Panc1 (cell line): ENCODE measurements at regions not wholly inside any gene's neighbourhood (a gene's known extent, or its start where the extent isn't known, plus 50 kb on each side); places are given as distances from the start of the nearest gene placed in this dataset.
"Not testable (repeated sequence)": the region's sequence is repeated elsewhere in the genome, so short reads cannot be mapped to it uniquely, and the experiment has no call there.

Source experiments
- ATAC-seq: fragments of 200-7000 bp; cut with Tn5 transposase; 2 replicates; pipeline ENCODE4 v1.9.1; 2020; ENCODE audit warnings: mild to moderate bottlenecking, moderate library complexity
- BruUV-seq: library from RNA; stranded (reverse); fragments of 400-500 nt; replicated peaks from 2 replicates; lab custom pipeline; 2021; lab: Mats Ljungman, UMichigan
- CTCF ChIA-PET: fragments of 300-600 bp; sonication (Branson Sonifier 250); formaldehyde crosslinking; loops from one replicate; lab custom pipeline; 2022; ENCODE audit warnings: antibody characterized with exemption; lab: Charles Lee
- POLR2A ChIA-PET: fragments of 300-600 bp; sonication (Branson Sonifier 250); formaldehyde crosslinking; loops from one replicate; lab custom pipeline; 2022; ENCODE audit warnings: antibody characterized with exemption; lab: Charles Lee
- DNase-seq: peaks from one replicate; pipeline ENCODE4 v3.0.0-alpha.2; 2010; ENCODE audit warnings: low read depth, low spot score
- H3K27ac ChIP-seq: 2 replicates; pipeline ENCODE4 v1.5.1; 2011; ENCODE audit warnings: mild to moderate bottlenecking, low read length, inconsistent platforms
- H3K27me3 ChIP-seq: fragments of 200-500 bp; sonication (Bioruptor generic); 2 replicates; pipeline ENCODE4 v1.6.0; 2014; ENCODE audit warnings: low read length, inconsistent platforms; ENCODE audit not compliant: control insufficient read depth, insufficient read depth
- H3K36me3 ChIP-seq: fragments of 200-500 bp; sonication (Bioruptor generic); 2 replicates; pipeline ENCODE4 v1.5.1; 2014; ENCODE audit warnings: inconsistent platforms, mild to moderate bottlenecking, low read length, moderate library complexity; ENCODE audit not compliant: control insufficient read depth, insufficient read depth
- H3K4me1 ChIP-seq: 2 replicates; pipeline ENCODE4 v1.5.1; 2011; ENCODE audit warnings: inconsistent platforms, mild to moderate bottlenecking, low read length, moderate library complexity; ENCODE audit not compliant: control insufficient read depth, insufficient read depth
- H3K4me3 ChIP-seq, 2 experiments: 2 replicates each; pipeline ENCODE4 v1.5.1; 2011 to 2012; ENCODE audit warnings: low read depth in 2 of 2, low read length in 2 of 2, mild to moderate bottlenecking in 2 of 2, inconsistent platforms in 1 of 2, moderate library complexity in 1 of 2
- H3K9me3 ChIP-seq: fragments of 200-500 bp; sonication (Bioruptor generic); 2 replicates; pipeline ENCODE4 v1.5.1; 2014; ENCODE audit warnings: low read depth, mild to moderate bottlenecking, inconsistent platforms, low read length, moderate library complexity; ENCODE audit not compliant: control insufficient read depth, insufficient read depth
- POLR2AphosphoS5 ChIP-seq: IDR thresholded peaks from 2 replicates; pipeline ENCODE4 v1.6.1; 2012; ENCODE audit warnings: mild to moderate bottlenecking, low read depth, low read length, moderate library complexity
- SIN3A ChIP-seq: IDR thresholded peaks from 2 replicates; pipeline ENCODE4 v1.6.1; 2012; ENCODE audit warnings: low read depth, mild to moderate bottlenecking, low read length, moderate library complexity, borderline replicate concordance; ENCODE audit not compliant: insufficient read depth
- TCF7L2 ChIP-seq: IDR thresholded peaks from 2 replicates; pipeline ENCODE4 v1.6.1; 2011; ENCODE audit warnings: mild to moderate bottlenecking, low read depth, low read length, inconsistent platforms
- in situ Hi-C: cut with HindIII; loops from 2 replicates; pipeline ENCODE4 v1.10.0; 2016; ENCODE audit warnings: low sequenced_read_pairs, low pct_unique_long_range_greater_than_20kb
- intact Hi-C: fragments of 100-400 bp; cut with micrococcal nuclease; formaldehyde crosslinking; loops from one replicate; pipeline ENCODE4 v1.10.0; 2022; ENCODE audit not compliant: unreplicated experiment
- TF ChIP-seq, protein P1 (sequence below): fragments of 450-650 bp; IDR thresholded peaks from 2 replicates; pipeline ENCODE4 v1.5.1; 2017; ENCODE audit warnings: mild to moderate bottlenecking
- TF ChIP-seq, protein P2 (sequence below), 2 experiments: IDR thresholded peaks; 2 replicates each; pipeline ENCODE4 v1.6.1; 2011 to 2012; ENCODE audit warnings: low read depth in 2 of 2, control low read depth in 1 of 2, low read length in 1 of 2, mild to moderate bottlenecking in 1 of 2, moderate library complexity in 1 of 2; ENCODE audit not compliant: insufficient read depth in 1 of 2

DNA sequence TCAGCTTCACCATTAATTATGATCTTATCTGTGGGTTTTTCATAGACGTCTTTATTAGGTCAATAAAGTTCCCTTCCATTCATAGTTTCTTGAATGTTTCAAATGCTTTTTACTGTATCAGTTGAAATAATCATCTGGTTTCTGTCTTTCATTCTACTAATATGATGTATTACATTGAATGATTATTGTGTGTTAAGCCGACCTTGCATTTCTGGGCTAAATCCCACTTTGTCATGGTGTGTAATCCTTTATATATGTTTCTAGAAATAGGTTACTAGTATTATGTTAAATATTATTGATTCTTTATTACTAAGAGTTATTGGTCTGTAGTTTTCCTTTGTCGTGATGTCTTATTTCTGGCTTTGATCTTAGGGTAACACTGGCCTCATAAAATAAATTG lies 134.9 kb downstream of the FASLG start:
- in situ Hi-C loops (no loop called here), intact Hi-C loops (no loop called here)
- DNase-seq (no peak), ATAC-seq (no peak)
- Histone ChIP-seq H3K4me3 (no peak overlapping the region), H3K27me3 (no peaks in the 10 kb centered on the region), H3K4me1 (no peaks in the 10 kb centered on the region), H3K27ac (no peak overlapping the region), H3K36me3 (no peaks in the 10 kb centered on the region), H3K9me3 (no peaks in the 10 kb centered on the region)
- POLR2A ChIA-PET = no interaction called here
- CTCF ChIA-PET = no interaction called here
- BruUV-seq = no TSS peak
- TF ChIP-seq, protein P1, sequence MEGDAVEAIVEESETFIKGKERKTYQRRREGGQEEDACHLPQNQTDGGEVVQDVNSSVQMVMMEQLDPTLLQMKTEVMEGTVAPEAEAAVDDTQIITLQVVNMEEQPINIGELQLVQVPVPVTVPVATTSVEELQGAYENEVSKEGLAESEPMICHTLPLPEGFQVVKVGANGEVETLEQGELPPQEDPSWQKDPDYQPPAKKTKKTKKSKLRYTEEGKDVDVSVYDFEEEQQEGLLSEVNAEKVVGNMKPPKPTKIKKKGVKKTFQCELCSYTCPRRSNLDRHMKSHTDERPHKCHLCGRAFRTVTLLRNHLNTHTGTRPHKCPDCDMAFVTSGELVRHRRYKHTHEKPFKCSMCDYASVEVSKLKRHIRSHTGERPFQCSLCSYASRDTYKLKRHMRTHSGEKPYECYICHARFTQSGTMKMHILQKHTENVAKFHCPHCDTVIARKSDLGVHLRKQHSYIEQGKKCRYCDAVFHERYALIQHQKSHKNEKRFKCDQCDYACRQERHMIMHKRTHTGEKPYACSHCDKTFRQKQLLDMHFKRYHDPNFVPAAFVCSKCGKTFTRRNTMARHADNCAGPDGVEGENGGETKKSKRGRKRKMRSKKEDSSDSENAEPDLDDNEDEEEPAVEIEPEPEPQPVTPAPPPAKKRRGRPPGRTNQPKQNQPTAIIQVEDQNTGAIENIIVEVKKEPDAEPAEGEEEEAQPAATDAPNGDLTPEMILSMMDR = no peak
- TF ChIP-seq SIN3A (no peak), TCF7L2 (no peak), POLR2AphosphoS5 (no peak)
- TF ChIP-seq, protein P2, sequence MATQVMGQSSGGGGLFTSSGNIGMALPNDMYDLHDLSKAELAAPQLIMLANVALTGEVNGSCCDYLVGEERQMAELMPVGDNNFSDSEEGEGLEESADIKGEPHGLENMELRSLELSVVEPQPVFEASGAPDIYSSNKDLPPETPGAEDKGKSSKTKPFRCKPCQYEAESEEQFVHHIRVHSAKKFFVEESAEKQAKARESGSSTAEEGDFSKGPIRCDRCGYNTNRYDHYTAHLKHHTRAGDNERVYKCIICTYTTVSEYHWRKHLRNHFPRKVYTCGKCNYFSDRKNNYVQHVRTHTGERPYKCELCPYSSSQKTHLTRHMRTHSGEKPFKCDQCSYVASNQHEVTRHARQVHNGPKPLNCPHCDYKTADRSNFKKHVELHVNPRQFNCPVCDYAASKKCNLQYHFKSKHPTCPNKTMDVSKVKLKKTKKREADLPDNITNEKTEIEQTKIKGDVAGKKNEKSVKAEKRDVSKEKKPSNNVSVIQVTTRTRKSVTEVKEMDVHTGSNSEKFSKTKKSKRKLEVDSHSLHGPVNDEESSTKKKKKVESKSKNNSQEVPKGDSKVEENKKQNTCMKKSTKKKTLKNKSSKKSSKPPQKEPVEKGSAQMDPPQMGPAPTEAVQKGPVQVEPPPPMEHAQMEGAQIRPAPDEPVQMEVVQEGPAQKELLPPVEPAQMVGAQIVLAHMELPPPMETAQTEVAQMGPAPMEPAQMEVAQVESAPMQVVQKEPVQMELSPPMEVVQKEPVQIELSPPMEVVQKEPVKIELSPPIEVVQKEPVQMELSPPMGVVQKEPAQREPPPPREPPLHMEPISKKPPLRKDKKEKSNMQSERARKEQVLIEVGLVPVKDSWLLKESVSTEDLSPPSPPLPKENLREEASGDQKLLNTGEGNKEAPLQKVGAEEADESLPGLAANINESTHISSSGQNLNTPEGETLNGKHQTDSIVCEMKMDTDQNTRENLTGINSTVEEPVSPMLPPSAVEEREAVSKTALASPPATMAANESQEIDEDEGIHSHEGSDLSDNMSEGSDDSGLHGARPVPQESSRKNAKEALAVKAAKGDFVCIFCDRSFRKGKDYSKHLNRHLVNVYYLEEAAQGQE (IDR thresholded peaks at IDR 0.05; ENCODE audit: insufficient read depth in 1 of 2, low read depth in 2 of 2, low read length in 1 of 2) = no peak

DNA sequence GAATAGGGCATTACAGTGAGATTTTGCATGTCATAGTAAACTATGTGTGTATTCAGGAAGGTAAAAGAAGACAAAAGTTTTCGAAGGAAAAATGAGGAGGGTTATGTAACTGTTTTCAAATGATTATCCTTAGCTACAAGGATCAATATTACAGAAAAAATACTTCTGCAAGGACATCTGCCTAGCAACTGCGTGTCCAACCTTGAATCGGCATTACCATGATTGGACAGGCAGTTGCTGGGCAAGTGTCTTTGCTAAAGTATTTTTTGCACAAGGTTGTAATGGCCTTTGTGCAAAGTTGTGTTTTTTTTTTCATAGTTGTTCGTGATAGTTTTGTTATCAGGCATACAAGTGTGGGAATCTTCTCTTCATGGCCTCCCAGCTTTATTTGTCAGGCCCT lies 136.8 kb downstream of the FASLG start:
- H3K4me3 ChIP-seq = no peak overlapping the region
- no peaks in the 10 kb centered on the region for H3K36me3 ChIP-seq
- in situ Hi-C loops (no loop called here), intact Hi-C loops (no loop called here)
- DNase-seq (no peak), ATAC-seq (no peak)
- CTCF ChIA-PET = no interaction called here
- TF ChIP-seq, protein P2 (IDR thresholded peaks at IDR 0.05; ENCODE audit: insufficient read depth in 1 of 2, low read depth in 2 of 2, low read length in 1 of 2) = no peak
- POLR2A ChIA-PET = no interaction called here
- no peaks in the 10 kb centered on the region for H3K9me3 ChIP-seq
- no TSS peak for BruUV-seq
- H3K4me1 ChIP-seq = no peaks in the 10 kb centered on the region
- H3K27ac ChIP-seq = no peak overlapping the region
- H3K27me3 ChIP-seq = no peaks in the 10 kb centered on the region

DNA sequence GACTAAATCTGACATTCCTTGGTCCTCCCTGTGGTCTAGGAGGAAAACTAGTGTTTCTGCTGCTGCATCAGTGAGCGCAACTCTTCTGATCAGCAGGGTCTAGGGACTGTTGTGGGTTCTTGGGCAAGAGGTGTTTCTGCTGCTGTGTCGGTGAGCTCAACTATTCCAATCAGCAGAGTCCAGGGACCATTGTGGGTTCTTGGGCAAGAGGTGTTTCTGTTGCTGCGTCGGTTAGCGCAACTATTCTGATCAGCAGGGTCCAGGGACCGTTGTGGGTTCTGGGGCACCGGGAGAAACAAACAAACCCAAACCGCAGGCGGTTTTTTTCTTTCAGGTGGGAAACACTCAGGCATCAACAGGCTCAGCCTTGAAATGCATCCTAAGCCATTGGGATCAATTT lies 140.9 kb downstream of the FASLG start:
- in situ Hi-C loops, H3K4me1 ChIP-seq, H3K4me3 ChIP-seq, CTCF ChIA-PET, BruUV-seq, H3K27ac ChIP-seq, H3K27me3 ChIP-seq, H3K36me3 ChIP-seq, intact Hi-C loops, POLR2A ChIA-PET, ATAC-seq, H3K9me3 ChIP-seq, DNase-seq: not testable (repeated sequence)
